Lung (tissue), 11 donors: ENCODE measurements at regions not wholly inside any gene's neighbourhood (a gene's known extent, or its start where the extent isn't known, plus 50 kb on each side); places are given as distances from the start of the nearest gene placed in this dataset.

Experiments
- ATAC-seq: fragments of 200-7000 bp; cut with Tn5 transposase; one replicate; pipeline ENCODE4 v1.9.1; 2020; ENCODE audit warnings: moderate number of reproducible peaks; ENCODE audit not compliant: insufficient read depth, low FRiP score
- DNase-seq, 3 donors: peaks; one replicate each; pipeline ENCODE4 v3.0.0-alpha.2; 2013 to 2017
- H3K27ac ChIP-seq, 2 donors: one replicate each; pipeline ENCODE4 v1.5.1; 2013; ENCODE audit warnings: mild to moderate bottlenecking in 2 of 2, moderate library complexity in 2 of 2, control low read depth in 1 of 2, inconsistent platforms in 1 of 2, low read depth in 1 of 2, low read length in 1 of 2
- H3K27me3 ChIP-seq, 3 donors: one replicate each; pipeline ENCODE4 v1.5.1; 2013; ENCODE audit warnings: low read length in 2 of 3; ENCODE audit not compliant: control insufficient read depth in 3 of 3, insufficient read depth in 3 of 3
- H3K36me3 ChIP-seq, 4 donors: one replicate each; pipeline ENCODE4 v1.5.1; 2013; ENCODE audit warnings: low read length in 4 of 4, mild to moderate bottlenecking in 1 of 4, moderate library complexity in 1 of 4; ENCODE audit not compliant: control insufficient read depth in 4 of 4, insufficient read depth in 4 of 4
- H3K4me1 ChIP-seq, 5 donors: one replicate each; pipeline ENCODE4 v1.5.1; 2013; ENCODE audit warnings: low read length in 5 of 5, mild to moderate bottlenecking in 2 of 5, moderate library complexity in 1 of 5; ENCODE audit not compliant: control insufficient read depth in 5 of 5, insufficient read depth in 5 of 5
- H3K4me3 ChIP-seq: one replicate; pipeline ENCODE4 v1.5.1; 2013; ENCODE audit warnings: mild to moderate bottlenecking, control low read depth, moderate library complexity
- H3K9ac ChIP-seq, 2 donors: one replicate each; pipeline ENCODE4 v1.5.1; 2013; ENCODE audit warnings: low read length in 2 of 2, control low read depth in 1 of 2; ENCODE audit not compliant: insufficient read depth in 1 of 2
- H3K9me3 ChIP-seq, 4 donors: one replicate each; pipeline ENCODE4 v1.5.1; 2013; ENCODE audit warnings: low read length in 3 of 4, mild to moderate bottlenecking in 1 of 4, moderate library complexity in 1 of 4; ENCODE audit not compliant: control insufficient read depth in 4 of 4, insufficient read depth in 3 of 4
- CTCF ChIP-seq: IDR thresholded peaks from 2 replicates; pipeline ENCODE4 v1.5.1; 2012; ENCODE audit warnings: mild to moderate bottlenecking; ENCODE audit errors: control extremely low read depth, extremely low read depth
- WGBS, 2 donors: extraction: QIAGEN DNeasy Blood & Tissue Kit; methylation state at CpG; one replicate each; pipeline ENCODE4 v1.1.7; 2013; 5-methylcytosine and 5-hydroxymethylcytosine counted together
- donor health status: control.
- donor health status: control.
- donor health status: Bipolar disorder and iron deficiency.
- donor health status: healthy.
- donor health status: DM: yes; HTN: yes; CAD: no.

GRCh38 chr3:194851254-194851653 lies 165.6 kb downstream of the FAM43A start:
- 67 to 84% methylated on average over 5 of the region's 5 CpGs for WGBS, 2 donors
- Histone ChIP-seq H3K27ac (no peak overlapping the region), H3K27me3 (no peaks in the 10 kb centered on the region), H3K36me3 (no peaks in the 10 kb centered on the region), H3K4me1 (peaks cover 0 to 13% (median 9%) of the 10 kb centered on the region in 5 donors), H3K9me3 (no peaks in the 10 kb centered on the region), H3K4me3 (no peak overlapping the region), H3K9ac (no peak overlapping the region)
- peak in 1 of 3 donors; percentile 14 for DNase-seq
- ATAC-seq: no peak
- TF ChIP-seq CTCF: no peak

DNA sequence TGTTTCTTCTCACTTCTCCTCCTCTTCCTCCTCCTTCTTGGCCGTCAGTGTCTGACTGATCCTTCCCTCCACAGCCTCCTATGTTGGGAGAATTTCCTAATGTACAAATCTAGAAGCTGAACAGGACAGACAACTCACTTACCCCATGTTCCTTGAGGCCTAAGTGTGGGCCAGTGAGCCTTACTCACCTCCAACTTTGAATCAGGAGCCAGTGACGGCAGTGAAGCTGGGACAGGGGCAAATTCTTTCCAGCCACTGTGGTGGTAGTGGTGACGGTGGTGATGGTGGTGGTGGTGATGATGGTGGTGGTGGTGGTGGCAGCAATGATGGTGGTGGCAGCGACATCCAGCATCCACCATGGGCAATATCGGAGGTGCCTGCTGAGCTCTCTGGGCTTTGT lies 166.3 kb downstream of the FAM43A start:
- Histone ChIP-seq H3K27ac (no peak overlapping the region), H3K27me3 (no peaks in the 10 kb centered on the region), H3K4me1 (peaks cover 0 to 13% (median 9%) of the 10 kb centered on the region in 5 donors), H3K36me3 (no peaks in the 10 kb centered on the region), H3K9me3 (no peaks in the 10 kb centered on the region), H3K4me3 (no peak overlapping the region), H3K9ac (no peak overlapping the region)
- no peak for DNase-seq
- ATAC-seq: no peak
- 93 to 95% methylated on average over 5 of the region's 5 CpGs for WGBS, 2 donors
- no peak for TF ChIP-seq CTCF

DNA sequence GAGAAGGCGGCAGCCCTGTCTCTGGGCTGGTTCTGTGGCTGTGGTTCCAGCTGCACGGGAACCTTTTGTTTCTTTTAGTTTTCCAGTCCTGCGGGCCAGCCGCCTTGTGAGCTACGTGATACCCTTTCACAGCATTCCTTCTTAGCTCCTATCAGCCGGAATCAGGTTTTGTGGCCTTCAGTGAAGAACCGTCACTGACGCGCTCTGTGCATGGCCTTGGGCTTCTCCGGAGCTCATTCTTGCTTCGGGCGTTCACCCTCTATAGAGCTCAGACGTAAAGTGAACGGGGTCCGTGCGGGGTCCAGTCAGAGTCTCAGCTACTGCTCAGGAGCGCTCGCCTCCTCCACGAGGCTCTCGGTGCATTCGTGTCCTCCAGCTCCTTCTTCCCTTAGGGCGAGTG lies 166.7 kb downstream of the FAM43A start:
- TF ChIP-seq CTCF: no peak
- Histone ChIP-seq H3K9me3 (no peaks in the 10 kb centered on the region), H3K9ac (no peak overlapping the region), H3K4me3 (no peak overlapping the region), H3K4me1 (peaks cover 0 to 13% (median 9%) of the 10 kb centered on the region in 5 donors), H3K27me3 (no peaks in the 10 kb centered on the region), H3K36me3 (no peaks in the 10 kb centered on the region), H3K27ac (no peak overlapping the region)
- no peak for DNase-seq
- WGBS, 2 donors: 89 to 90% methylated on average over 22 of the region's 22 CpGs
- ATAC-seq: no peak

DNA sequence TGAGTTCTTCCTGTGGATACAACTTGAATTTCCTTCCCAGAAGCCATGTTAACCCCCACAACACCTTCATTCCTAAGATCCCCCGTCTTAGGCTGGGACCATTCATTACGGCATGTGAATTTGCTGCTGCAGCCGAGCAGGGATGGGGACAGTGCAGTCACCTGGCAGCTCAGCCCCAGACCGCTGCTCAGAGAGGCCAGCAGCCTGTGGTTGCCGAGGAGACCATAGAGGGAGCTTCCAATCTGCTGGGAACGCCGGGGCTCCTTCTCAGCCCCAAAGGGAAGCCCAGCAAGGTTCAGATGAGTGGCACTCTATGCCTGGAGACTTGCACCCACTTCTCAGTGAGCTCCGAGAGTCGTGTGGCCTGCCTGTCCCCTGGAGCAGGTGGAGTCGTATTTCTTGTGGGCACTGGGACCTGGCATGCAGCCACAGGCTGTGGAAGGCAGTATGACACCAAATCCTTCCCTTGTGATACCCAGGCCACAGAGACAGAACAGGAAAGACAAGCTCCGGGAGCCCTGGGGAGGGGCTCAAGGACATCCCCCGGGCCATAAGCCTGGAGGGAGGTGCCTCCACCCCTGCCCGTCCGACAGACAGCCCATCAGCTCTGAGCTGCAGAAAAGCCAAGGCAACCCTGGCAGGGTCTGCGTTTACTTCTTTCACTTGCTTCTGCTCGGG lies 167.3 kb downstream of the FAM43A start:
- Histone ChIP-seq H3K4me1 (peaks cover 0 to 17% (median 9%) of the 10 kb centered on the region in 5 donors), H3K9me3 (no peaks in the 10 kb centered on the region), H3K4me3 (no peak overlapping the region), H3K27me3 (no peaks in the 10 kb centered on the region), H3K9ac (no peak overlapping the region), H3K36me3 (no peaks in the 10 kb centered on the region), H3K27ac (no peak overlapping the region)
- WGBS, 2 donors: 68 to 71% methylated on average over 16 of the region's 16 CpGs
- TF ChIP-seq CTCF: no peak
- ATAC-seq (no peak), DNase-seq (peak in 2 of 3 donors; percentile 51 to 54)
